GM23338 (cell line): ENCODE measurements at regions not wholly inside any gene's neighbourhood (a gene's known extent, or its start where the extent isn't known, plus 50 kb on each side); places are given as distances from the start of the nearest gene placed in this dataset.
"Not testable (repeated sequence)": the region's sequence is repeated elsewhere in the genome, so short reads cannot be mapped to it uniquely, and the experiment has no call there.

Experiments
- ATAC-seq: fragments of 200-7000 bp; cut with Tn5 transposase; 3 replicates; pipeline ENCODE4 v1.9.1; 2020
- DNase-seq: peaks from one replicate; pipeline ENCODE4 v3.0.0-alpha.2; 2015; ENCODE audit warnings: low spot score
- H2AFZ ChIP-seq: fragments of 200-600 bp; sonication (generic); 2 replicates; pipeline ENCODE4 v1.8.0; 2016; ENCODE audit warnings: antibody characterized with exemption, mild to moderate bottlenecking, moderate library complexity
- H3F3A ChIP-seq: fragments of 200-600 bp; sonication (generic); replicated peaks from 2 replicates; pipeline ENCODE4 v1.8.0; 2017; ENCODE audit warnings: antibody characterized with exemption, mixed run types, low read depth
- H3K27ac ChIP-seq: fragments of 200-600 bp; sonication (generic); 2 replicates; pipeline ENCODE4 v1.6.1; 2016; ENCODE audit warnings: low read depth
- H3K27me3 ChIP-seq: fragments of 200-600 bp; sonication (generic); 2 replicates; pipeline ENCODE4 v1.8.0; 2016; ENCODE audit warnings: mild to moderate bottlenecking, mixed run types, moderate library complexity; ENCODE audit not compliant: insufficient read depth
- H3K36me3 ChIP-seq: fragments of 200-600 bp; sonication (generic); 2 replicates; pipeline ENCODE4 v1.8.0; 2016; ENCODE audit warnings: mild to moderate bottlenecking; ENCODE audit not compliant: insufficient read depth
- H3K4me1 ChIP-seq: fragments of 200-600 bp; sonication (generic); 2 replicates; pipeline ENCODE4 v1.8.0; 2016; ENCODE audit warnings: mild to moderate bottlenecking, moderate library complexity; ENCODE audit not compliant: insufficient read depth
- H3K4me2 ChIP-seq: fragments of 200-600 bp; sonication (generic); 2 replicates; pipeline ENCODE4 v1.7.1; 2017; ENCODE audit warnings: mixed run types
- H3K4me3 ChIP-seq: fragments of 200-600 bp; sonication (generic); 2 replicates; pipeline ENCODE4 v1.6.1; 2016; ENCODE audit warnings: mixed run types
- H3K79me2 ChIP-seq: fragments of 200-600 bp; sonication (generic); replicated peaks from 2 replicates; pipeline ENCODE4 v1.8.0; 2017; ENCODE audit warnings: mild to moderate bottlenecking; ENCODE audit not compliant: insufficient read depth
- H3K9me2 ChIP-seq: fragments of 200-600 bp; sonication (generic); 2 replicates; pipeline ENCODE4 v1.8.0; 2017; ENCODE audit not compliant: insufficient read depth
- H4K20me1 ChIP-seq: fragments of 200-600 bp; sonication (generic); replicated peaks from 2 replicates; pipeline ENCODE4 v1.8.0; 2017; ENCODE audit warnings: mild to moderate bottlenecking; ENCODE audit not compliant: insufficient read depth
- H3K27ac Mint-ChIP-seq: 2 replicates; pipeline ENCODE4 v1.8.0; 2020; ENCODE audit warnings: inconsistent platforms, mild to moderate bottlenecking, moderate library complexity, mixed read lengths
- H3K27me3 Mint-ChIP-seq: 3 replicates; pipeline ENCODE4 v1.8.0; 2022; ENCODE audit warnings: low read depth, mild to moderate bottlenecking, moderate library complexity, mixed read lengths, inconsistent platforms; ENCODE audit not compliant: insufficient read depth, poor library complexity
- H3K36me3 Mint-ChIP-seq: 3 replicates; pipeline ENCODE4 v1.8.0; 2021; ENCODE audit warnings: low read depth, mild to moderate bottlenecking, inconsistent platforms, moderate library complexity, mixed read lengths
- H3K4me1 Mint-ChIP-seq: 3 replicates; pipeline ENCODE4 v1.8.0; 2020; ENCODE audit warnings: mild to moderate bottlenecking, inconsistent platforms, mixed read lengths
- H3K4me3 Mint-ChIP-seq: 3 replicates; pipeline ENCODE4 v1.8.0; 2021; ENCODE audit warnings: moderate library complexity, mild to moderate bottlenecking, inconsistent platforms, mixed read lengths
- H3K9me3 Mint-ChIP-seq: 3 replicates; pipeline ENCODE4 v1.8.0; 2020; ENCODE audit warnings: moderate library complexity, mild to moderate bottlenecking, inconsistent platforms, mixed read lengths
- CREB1 ChIP-seq: fragments of 250-450 bp; sonication (Bioruptor Pico); IDR thresholded peaks from 2 replicates; pipeline ENCODE4 v1.5.0; 2020; ENCODE audit warnings: low read depth, mild to moderate bottlenecking, moderate library complexity
- EZH2 ChIP-seq: fragments of 200-600 bp; sonication (generic); IDR thresholded peaks from one replicate; pipeline ENCODE4 v1.8.0; 2017; ENCODE audit warnings: antibody characterized with exemption, mild to moderate bottlenecking, low read depth; ENCODE audit not compliant: unreplicated experiment
- EZH2phosphoT487 ChIP-seq: fragments of 200-600 bp; sonication (generic); IDR thresholded peaks from one replicate; pipeline ENCODE4 v1.8.1; 2018; ENCODE audit warnings: antibody characterized with exemption; ENCODE audit not compliant: unreplicated experiment
- JUNB ChIP-seq: IDR thresholded peaks from one replicate; pipeline ENCODE4 v1.6.1; 2016; ENCODE audit warnings: antibody characterized with exemption; ENCODE audit not compliant: unreplicated experiment
- NANOG ChIP-seq: IDR thresholded peaks from 2 replicates; pipeline ENCODE4 v1.6.1; 2016; ENCODE audit warnings: antibody characterized with exemption, borderline replicate concordance
- POLR2AphosphoS5 ChIP-seq: IDR thresholded peaks from 2 replicates; pipeline ENCODE4 v1.6.1; 2016; ENCODE audit warnings: antibody characterized with exemption, low read depth
- STAT1 ChIP-seq: IDR thresholded peaks from one replicate; pipeline ENCODE4 v1.6.1; 2016; ENCODE audit warnings: antibody characterized with exemption; ENCODE audit not compliant: unreplicated experiment
- ZNF114 ChIP-seq: fragments of 250-450 bp; sonication (Bioruptor Pico); IDR thresholded peaks from 2 replicates; pipeline ENCODE4 v1.5.0; 2020; ENCODE audit warnings: mild to moderate bottlenecking, moderate library complexity
- ZNF331 ChIP-seq: fragments of 250-450 bp; sonication (Bioruptor Pico); IDR thresholded peaks from 2 replicates; pipeline ENCODE4 v1.5.0; 2020; ENCODE audit warnings: low read depth, mild to moderate bottlenecking, moderate library complexity
- TF ChIP-seq, protein P1 (sequence below): fragments of 250-450 bp; sonication (Bioruptor Pico); IDR thresholded peaks from 2 replicates; pipeline ENCODE4 v1.5.0; 2020; ENCODE audit warnings: mild to moderate bottlenecking, moderate library complexity

DNA sequence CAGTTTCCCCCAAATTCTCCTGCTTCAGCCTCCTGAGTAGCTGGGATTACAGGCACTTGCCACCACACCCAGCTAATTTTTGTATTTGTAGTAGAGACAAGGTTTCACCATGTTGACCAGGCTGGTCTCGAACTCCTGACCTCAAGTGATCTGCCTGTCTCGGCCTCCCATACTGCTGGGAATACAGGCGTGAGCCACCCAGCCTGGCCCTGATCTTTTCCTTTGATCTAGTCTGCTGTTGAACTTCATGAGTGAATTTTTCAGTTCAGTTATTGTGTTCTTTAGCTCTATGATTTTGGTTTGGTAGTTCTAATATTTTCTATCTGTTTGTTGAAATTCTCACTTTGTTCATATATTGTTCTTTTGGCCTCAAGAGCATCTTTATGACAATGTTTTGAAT lies 83.4 kb upstream of the RAP2C start:
- H3K27me3 ChIP-seq, H3K4me3 ChIP-seq, H3F3A ChIP-seq, DNase-seq, H3K27ac ChIP-seq, H3K36me3 Mint-ChIP-seq, H3K79me2 ChIP-seq, H2AFZ ChIP-seq, H3K36me3 ChIP-seq, H3K4me3 Mint-ChIP-seq, H3K4me1 ChIP-seq, H3K27ac Mint-ChIP-seq, H3K9me3 Mint-ChIP-seq, H3K4me1 Mint-ChIP-seq, ATAC-seq, H4K20me1 ChIP-seq, H3K27me3 Mint-ChIP-seq, H3K9me2 ChIP-seq, H3K4me2 ChIP-seq: not testable (repeated sequence)

DNA sequence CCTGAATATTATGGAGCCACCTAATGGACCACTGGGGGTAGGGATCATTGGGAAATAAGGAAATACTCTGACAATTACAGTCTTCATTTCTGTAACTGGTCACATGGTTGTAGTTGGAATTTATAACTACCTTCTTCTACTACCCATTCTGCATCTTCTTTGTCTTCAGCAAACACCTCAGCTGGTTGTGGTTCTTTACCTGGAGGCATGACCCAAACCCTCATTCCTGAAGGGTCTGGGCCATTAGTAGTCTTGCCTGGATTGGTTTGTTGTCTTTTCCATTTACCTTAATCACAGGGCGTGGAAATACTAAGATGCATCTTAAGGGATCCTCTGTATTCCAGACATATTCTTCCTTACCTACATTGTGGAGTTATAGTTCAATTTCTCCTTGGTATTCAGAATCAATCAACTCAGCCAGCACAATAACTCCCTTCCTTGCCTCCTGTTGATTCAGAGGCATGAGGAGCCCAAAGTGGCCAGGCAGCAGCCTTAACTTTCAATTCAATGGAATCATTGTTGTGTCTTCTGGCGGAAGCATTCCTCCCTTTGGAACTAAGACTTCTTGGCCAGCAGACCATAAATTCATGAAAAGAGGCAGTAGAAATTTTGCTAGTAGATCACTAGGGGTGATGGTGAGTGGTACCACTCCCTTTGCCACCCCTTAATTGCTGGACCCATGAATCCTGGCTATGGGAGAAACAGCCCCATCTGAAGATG lies 75.7 kb upstream of the RAP2C start:
- ATAC-seq (no peak), DNase-seq (no peak)
- H3K4me1 Mint-ChIP-seq = no peaks in the 10 kb centered on the region
- Histone ChIP-seq H2AFZ (no peak overlapping the region), H3K27me3 (no peaks in the 10 kb centered on the region), H3K4me3 (no peak overlapping the region), H4K20me1 (no peaks in the 10 kb centered on the region; the same call in 1 of the 2 replicates), H3K4me2 (no peak overlapping the region), H3K27ac (no peak overlapping the region), H3F3A (no peaks in the 10 kb centered on the region), H3K9me2 (no peaks in the 10 kb centered on the region), H3K36me3 (no peaks in the 10 kb centered on the region), H3K79me2 (no peaks in the 10 kb centered on the region), H3K4me1 (peaks cover 5% of the 10 kb centered on the region)
- peaks cover 7% of the 10 kb centered on the region; the same call in 2 of the 3 replicates for H3K36me3 Mint-ChIP-seq
- H3K27ac Mint-ChIP-seq = no peak overlapping the region
- no peak overlapping the region for H3K4me3 Mint-ChIP-seq
- H3K27me3 Mint-ChIP-seq = no peaks in the 10 kb centered on the region
- no peak for TF ChIP-seq NANOG
- TF ChIP-seq, protein P1, sequence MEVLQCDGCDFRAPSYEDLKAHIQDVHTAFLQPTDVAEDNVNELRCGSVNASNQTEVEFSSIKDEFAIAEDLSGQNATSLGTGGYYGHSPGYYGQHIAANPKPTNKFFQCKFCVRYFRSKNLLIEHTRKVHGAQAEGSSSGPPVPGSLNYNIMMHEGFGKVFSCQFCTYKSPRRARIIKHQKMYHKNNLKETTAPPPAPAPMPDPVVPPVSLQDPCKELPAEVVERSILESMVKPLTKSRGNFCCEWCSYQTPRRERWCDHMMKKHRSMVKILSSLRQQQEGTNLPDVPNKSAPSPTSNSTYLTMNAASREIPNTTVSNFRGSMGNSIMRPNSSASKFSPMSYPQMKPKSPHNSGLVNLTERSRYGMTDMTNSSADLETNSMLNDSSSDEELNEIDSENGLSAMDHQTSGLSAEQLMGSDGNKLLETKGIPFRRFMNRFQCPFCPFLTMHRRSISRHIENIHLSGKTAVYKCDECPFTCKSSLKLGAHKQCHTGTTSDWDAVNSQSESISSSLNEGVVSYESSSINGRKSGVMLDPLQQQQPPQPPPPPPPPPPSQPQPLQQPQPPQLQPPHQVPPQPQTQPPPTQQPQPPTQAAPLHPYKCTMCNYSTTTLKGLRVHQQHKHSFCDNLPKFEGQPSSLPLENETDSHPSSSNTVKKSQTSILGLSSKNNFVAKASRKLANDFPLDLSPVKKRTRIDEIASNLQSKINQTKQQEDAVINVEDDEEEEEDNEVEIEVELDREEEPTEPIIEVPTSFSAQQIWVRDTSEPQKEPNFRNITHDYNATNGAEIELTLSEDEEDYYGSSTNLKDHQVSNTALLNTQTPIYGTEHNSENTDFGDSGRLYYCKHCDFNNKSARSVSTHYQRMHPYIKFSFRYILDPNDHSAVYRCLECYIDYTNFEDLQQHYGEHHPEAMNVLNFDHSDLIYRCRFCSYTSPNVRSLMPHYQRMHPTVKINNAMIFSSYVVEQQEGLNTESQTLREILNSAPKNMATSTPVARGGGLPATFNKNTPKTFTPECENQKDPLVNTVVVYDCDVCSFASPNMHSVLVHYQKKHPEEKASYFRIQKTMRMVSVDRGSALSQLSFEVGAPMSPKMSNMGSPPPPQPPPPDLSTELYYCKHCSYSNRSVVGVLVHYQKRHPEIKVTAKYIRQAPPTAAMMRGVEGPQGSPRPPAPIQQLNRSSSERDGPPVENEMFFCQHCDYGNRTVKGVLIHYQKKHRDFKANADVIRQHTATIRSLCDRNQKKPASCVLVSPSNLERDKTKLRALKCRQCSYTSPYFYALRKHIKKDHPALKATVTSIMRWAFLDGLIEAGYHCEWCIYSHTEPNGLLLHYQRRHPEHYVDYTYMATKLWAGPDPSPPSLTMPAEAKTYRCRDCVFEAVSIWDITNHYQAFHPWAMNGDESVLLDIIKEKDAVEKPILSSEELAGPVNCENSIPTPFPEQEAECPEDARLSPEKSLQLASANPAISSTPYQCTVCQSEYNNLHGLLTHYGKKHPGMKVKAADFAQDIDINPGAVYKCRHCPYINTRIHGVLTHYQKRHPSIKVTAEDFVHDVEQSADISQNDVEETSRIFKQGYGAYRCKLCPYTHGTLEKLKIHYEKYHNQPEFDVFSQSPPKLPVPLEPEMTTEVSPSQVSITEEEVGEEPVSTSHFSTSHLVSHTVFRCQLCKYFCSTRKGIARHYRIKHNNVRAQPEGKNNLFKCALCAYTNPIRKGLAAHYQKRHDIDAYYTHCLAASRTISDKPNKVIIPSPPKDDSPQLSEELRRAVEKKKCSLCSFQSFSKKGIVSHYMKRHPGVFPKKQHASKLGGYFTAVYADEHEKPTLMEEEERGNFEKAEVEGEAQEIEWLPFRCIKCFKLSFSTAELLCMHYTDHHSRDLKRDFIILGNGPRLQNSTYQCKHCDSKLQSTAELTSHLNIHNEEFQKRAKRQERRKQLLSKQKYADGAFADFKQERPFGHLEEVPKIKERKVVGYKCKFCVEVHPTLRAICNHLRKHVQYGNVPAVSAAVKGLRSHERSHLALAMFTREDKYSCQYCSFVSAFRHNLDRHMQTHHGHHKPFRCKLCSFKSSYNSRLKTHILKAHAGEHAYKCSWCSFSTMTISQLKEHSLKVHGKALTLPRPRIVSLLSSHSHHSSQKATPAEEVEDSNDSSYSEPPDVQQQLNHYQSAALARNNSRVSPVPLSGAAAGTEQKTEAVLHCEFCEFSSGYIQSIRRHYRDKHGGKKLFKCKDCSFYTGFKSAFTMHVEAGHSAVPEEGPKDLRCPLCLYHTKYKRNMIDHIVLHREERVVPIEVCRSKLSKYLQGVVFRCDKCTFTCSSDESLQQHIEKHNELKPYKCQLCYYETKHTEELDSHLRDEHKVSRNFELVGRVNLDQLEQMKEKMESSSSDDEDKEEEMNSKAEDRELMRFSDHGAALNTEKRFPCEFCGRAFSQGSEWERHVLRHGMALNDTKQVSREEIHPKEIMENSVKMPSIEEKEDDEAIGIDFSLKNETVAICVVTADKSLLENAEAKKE = no peak
- TF ChIP-seq STAT1 = no peak
- no peak for TF ChIP-seq EZH2
- TF ChIP-seq POLR2AphosphoS5 = no peak
- TF ChIP-seq EZH2phosphoT487 = no peak
- TF ChIP-seq JUNB = no peak
- TF ChIP-seq ZNF331 (CRISPR knock-in tag) = no peak
- no peak for TF ChIP-seq CREB1 (CRISPR knock-in tag)
- no peak for TF ChIP-seq ZNF114 (CRISPR knock-in tag)
- peaks cover 13% of the 10 kb centered on the region; the same call in 2 of the 3 replicates for H3K9me3 Mint-ChIP-seq
